Trophoblast cell (in vitro differentiated cells and primary cell): ENCODE measurements at regions not wholly inside any gene's neighbourhood (a gene's known extent, or its start where the extent isn't known, plus 50 kb on each side); places are given as distances from the start of the nearest gene placed in this dataset.

Source experiments
- DNase-seq, 2 donors: peaks; one replicate each; pipeline ENCODE4 v3.0.0-alpha.2; 2016
- H2AFZ ChIP-seq: 2 replicates; pipeline ENCODE4 v1.6.1; 2013; ENCODE audit warnings: low read length, moderate library complexity, mild to moderate bottlenecking; ENCODE audit not compliant: insufficient read depth, poor library complexity
- H2AK5ac ChIP-seq: 2 replicates; pipeline ENCODE4 v1.6.1; 2013; ENCODE audit warnings: mild to moderate bottlenecking, low read length
- H2BK120ac ChIP-seq: 2 replicates; pipeline ENCODE4 v1.6.1; 2013; ENCODE audit warnings: low read length, mild to moderate bottlenecking, moderate library complexity; ENCODE audit not compliant: insufficient read depth, poor library complexity
- H2BK12ac ChIP-seq: 2 replicates; pipeline ENCODE4 v1.6.1; 2013; ENCODE audit warnings: mild to moderate bottlenecking, low read length, moderate library complexity
- H2BK5ac ChIP-seq: 2 replicates; pipeline ENCODE4 v1.6.1; 2013; ENCODE audit warnings: low read length, low read depth, moderate library complexity, mild to moderate bottlenecking; ENCODE audit not compliant: poor library complexity
- H3K14ac ChIP-seq: 2 replicates; pipeline ENCODE4 v1.6.1; 2013; ENCODE audit warnings: mild to moderate bottlenecking, low read length
- H3K18ac ChIP-seq: 2 replicates; pipeline ENCODE4 v1.6.1; 2013; ENCODE audit warnings: mild to moderate bottlenecking, low read length
- H3K23ac ChIP-seq: 2 replicates; pipeline ENCODE4 v1.6.1; 2013; ENCODE audit warnings: low read length
- H3K27ac ChIP-seq: 2 replicates; pipeline ENCODE4 v1.5.1; 2013; ENCODE audit warnings: low read depth, mild to moderate bottlenecking, inconsistent platforms, low read length, moderate library complexity
- H3K27me3 ChIP-seq: 2 replicates; pipeline ENCODE4 v1.6.1; 2013; ENCODE audit warnings: inconsistent platforms, mild to moderate bottlenecking, low read length, moderate library complexity; ENCODE audit not compliant: insufficient read depth
- H3K36me3 ChIP-seq, 2 experiments: 1 replicate in 1 of 2; 2 replicates in 1 of 2; pipeline ENCODE4 v1.6.1; 2013; ENCODE audit warnings: low read length in 2 of 2, mild to moderate bottlenecking in 2 of 2, moderate library complexity in 1 of 2; ENCODE audit not compliant: insufficient read depth in 2 of 2, control insufficient read depth in 1 of 2
- H3K4ac ChIP-seq: 2 replicates; pipeline ENCODE4 v1.6.1; 2013; ENCODE audit warnings: low read depth, mild to moderate bottlenecking, low read length, moderate library complexity
- H3K4me1 ChIP-seq, 2 experiments: 1 replicate in 1 of 2; 2 replicates in 1 of 2; pipeline ENCODE4 v1.6.1; 2013; ENCODE audit warnings: low read length in 2 of 2, mild to moderate bottlenecking in 2 of 2, moderate library complexity in 1 of 2; ENCODE audit not compliant: insufficient read depth in 2 of 2, control insufficient read depth in 1 of 2
- H3K4me2 ChIP-seq: 2 replicates; pipeline ENCODE4 v1.6.1; 2013; ENCODE audit warnings: inconsistent platforms, mild to moderate bottlenecking, low read length, moderate library complexity
- H3K4me3 ChIP-seq: 2 replicates; pipeline ENCODE4 v1.5.1; 2013; ENCODE audit warnings: mild to moderate bottlenecking, low read depth, low read length, inconsistent platforms
- H3K79me1 ChIP-seq: one replicate; pipeline ENCODE4 v1.6.1; 2013; ENCODE audit warnings: low read length
- H3K79me2 ChIP-seq: 2 replicates; pipeline ENCODE4 v1.6.1; 2013; ENCODE audit warnings: low read length, mild to moderate bottlenecking; ENCODE audit not compliant: control insufficient read depth, insufficient read depth, poor library complexity
- H3K9ac ChIP-seq: 2 replicates; pipeline ENCODE4 v1.6.1; 2013; ENCODE audit warnings: mild to moderate bottlenecking, low read length
- H3K9me3 ChIP-seq: 2 replicates; pipeline ENCODE4 v1.6.1; 2013; ENCODE audit warnings: low read depth, mild to moderate bottlenecking, control low read depth, inconsistent platforms, low read length; ENCODE audit not compliant: insufficient read depth
- H4K12ac ChIP-seq: 2 replicates; pipeline ENCODE4 v1.6.1; 2013; ENCODE audit warnings: low read depth, mild to moderate bottlenecking, low read length, moderate library complexity
- H4K8ac ChIP-seq: 2 replicates; pipeline ENCODE4 v1.6.1; 2013; ENCODE audit warnings: low read depth, mild to moderate bottlenecking, low read length, moderate library complexity
- H4K91ac ChIP-seq: one replicate; pipeline ENCODE4 v1.6.1; 2013; ENCODE audit warnings: low read depth, mild to moderate bottlenecking, low read length, moderate library complexity
- WGBS: extraction: QIAGEN DNeasy Blood & Tissue Kit; methylation state at CpG from one replicate; pipeline ENCODE4 v1.1.7; 2013; ENCODE audit warnings: missing lambda C conversion rate; ENCODE audit not compliant: insufficient read length, insufficient coverage; ENCODE audit errors: extremely low coverage; 5-methylcytosine and 5-hydroxymethylcytosine counted together

GRCh38 chr6:133106934-133107333 lies 134.2 kb upstream of the EYA4 start:
- DNase-seq, result no peak
- H3K4ac ChIP-seq, result no peak overlapping the region
- H2AFZ ChIP-seq, result no peak overlapping the region
- no peak overlapping the region for H3K14ac ChIP-seq
- no peak overlapping the region for H3K4me3 ChIP-seq
- no peak overlapping the region for H3K4me2 ChIP-seq
- no peaks in the 10 kb centered on the region for H3K79me1 ChIP-seq
- no peak overlapping the region for H4K12ac ChIP-seq
- H3K36me3 ChIP-seq, result no peaks in the 10 kb centered on the region
- H2BK5ac ChIP-seq, result no peak overlapping the region
- H3K9ac ChIP-seq, result no peak overlapping the region
- H4K91ac ChIP-seq, result no peak overlapping the region
- H2BK120ac ChIP-seq, result no peak overlapping the region
- H3K27me3 ChIP-seq, result no peaks in the 10 kb centered on the region
- H3K9me3 ChIP-seq, result no peaks in the 10 kb centered on the region
- H3K79me2 ChIP-seq, result no peaks in the 10 kb centered on the region
- no peak overlapping the region for H3K23ac ChIP-seq
- H3K4me1 ChIP-seq, result no peaks in the 10 kb centered on the region
- H3K18ac ChIP-seq, result no peak overlapping the region
- no peak overlapping the region for H2BK12ac ChIP-seq
- H2AK5ac ChIP-seq, result no peak overlapping the region
- no CpG with 5 or more reads among the region's 2 CpGs for WGBS
- H3K27ac ChIP-seq, result no peak overlapping the region
- no peak overlapping the region for H4K8ac ChIP-seq

DNA sequence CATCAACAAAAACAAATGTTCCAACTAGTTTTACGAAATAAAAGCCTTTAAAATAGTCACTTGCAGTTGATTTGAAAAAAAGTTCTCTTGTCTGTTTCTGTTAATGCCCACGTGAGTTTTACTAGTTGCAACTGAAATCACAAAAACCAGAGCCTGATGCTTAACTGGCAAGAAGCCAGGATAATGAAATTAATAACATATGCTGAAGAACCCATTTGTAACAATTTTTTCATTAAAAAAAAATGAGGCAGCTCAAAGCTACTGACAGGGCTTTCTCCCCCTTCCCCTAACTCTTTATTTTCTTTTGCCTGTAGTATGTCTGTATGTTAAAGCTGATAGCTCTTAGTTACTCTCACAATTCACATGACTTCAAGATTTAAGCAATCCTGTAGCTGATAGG lies 132.7 kb upstream of the EYA4 start:
- H3K9ac ChIP-seq, result no peak overlapping the region
- H2BK120ac ChIP-seq, result no peak overlapping the region
- no peaks in the 10 kb centered on the region for H3K36me3 ChIP-seq
- H3K4me2 ChIP-seq, result no peak overlapping the region
- no peak for DNase-seq
- no peak overlapping the region for H3K23ac ChIP-seq
- no peaks in the 10 kb centered on the region for H3K79me1 ChIP-seq
- H4K12ac ChIP-seq, result no peak overlapping the region
- no peak overlapping the region for H2AK5ac ChIP-seq
- H4K8ac ChIP-seq, result no peak overlapping the region
- no peak overlapping the region for H3K27ac ChIP-seq
- no peaks in the 10 kb centered on the region for H3K27me3 ChIP-seq
- no peaks in the 10 kb centered on the region for H3K79me2 ChIP-seq
- no peaks in the 10 kb centered on the region for H3K4me1 ChIP-seq
- H3K18ac ChIP-seq, result no peak overlapping the region
- no peak overlapping the region for H4K91ac ChIP-seq
- no peak overlapping the region for H3K4ac ChIP-seq
- no CpG with 5 or more reads among the region's 2 CpGs for WGBS
- no peak overlapping the region for H2AFZ ChIP-seq
- H2BK12ac ChIP-seq, result no peak overlapping the region
- peaks cover 2% of the 10 kb centered on the region for H3K9me3 ChIP-seq
- no peak overlapping the region for H2BK5ac ChIP-seq
- H3K14ac ChIP-seq, result no peak overlapping the region
- H3K4me3 ChIP-seq, result no peak overlapping the region

DNA sequence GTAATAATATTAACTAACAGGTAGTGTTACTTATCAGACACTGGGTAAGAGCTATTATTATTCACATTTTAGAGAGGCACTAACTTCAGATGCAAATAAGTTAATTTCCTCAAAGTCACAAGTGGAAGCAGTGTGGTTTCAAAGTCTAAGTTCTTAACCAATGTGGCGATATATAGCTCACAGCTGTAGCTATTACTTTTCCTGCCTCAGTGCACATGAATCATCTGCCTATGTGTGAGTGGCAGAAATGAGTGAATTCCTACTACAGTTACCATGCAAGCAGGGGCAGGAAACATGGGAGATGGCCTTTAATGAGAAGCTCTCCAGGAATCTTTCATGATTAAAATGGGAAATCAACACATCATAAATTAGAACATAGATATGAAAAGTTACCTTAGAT lies 126.2 kb upstream of the EYA4 start:
- Histone ChIP-seq H3K23ac (no peak overlapping the region), H2AK5ac (no peak overlapping the region), H3K18ac (no peak overlapping the region), H3K79me2 (no peaks in the 10 kb centered on the region), H3K4ac (no peak overlapping the region), H3K27ac (no peak overlapping the region), H3K79me1 (no peaks in the 10 kb centered on the region), H2BK5ac (no peak overlapping the region), H3K4me1 (peaks cover 0 to 3% of the 10 kb centered on the region in 2 experiments), H3K4me2 (no peak overlapping the region), H4K12ac (no peak overlapping the region), H2BK120ac (no peak overlapping the region), H3K4me3 (no peak overlapping the region), H3K14ac (no peak overlapping the region), H3K9me3 (peaks cover 2% of the 10 kb centered on the region), H4K8ac (no peak overlapping the region), H3K27me3 (no peaks in the 10 kb centered on the region), H2AFZ (no peak overlapping the region), H3K36me3 (no peaks in the 10 kb centered on the region), H4K91ac (no peak overlapping the region), H3K9ac (no peak overlapping the region), H2BK12ac (no peak overlapping the region)
- no CpG with 5 or more reads among the region's 1 CpG for WGBS
- no peak for DNase-seq

DNA sequence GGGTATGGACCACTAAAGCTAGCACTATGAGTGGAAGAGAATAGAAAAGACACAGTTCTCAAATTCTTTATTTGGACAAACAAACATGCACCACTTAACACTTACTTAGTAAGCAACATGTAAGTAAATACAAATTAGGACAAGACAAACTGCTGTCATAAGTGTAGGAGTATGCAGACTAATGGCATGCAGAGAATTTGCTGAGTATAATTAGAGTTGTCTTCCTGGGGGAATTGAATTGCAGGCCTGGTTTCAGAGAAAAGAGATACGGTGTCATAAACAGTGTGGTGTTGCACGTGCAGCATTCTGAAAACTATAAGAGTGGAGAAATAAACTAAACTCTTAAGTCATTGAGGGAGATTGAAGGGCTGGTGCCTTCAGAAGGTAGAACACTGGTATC lies 125.2 kb upstream of the EYA4 start:
- Histone ChIP-seq H2BK12ac (no peak overlapping the region), H3K9ac (no peak overlapping the region), H3K14ac (no peak overlapping the region), H3K36me3 (no peaks in the 10 kb centered on the region), H3K23ac (no peak overlapping the region), H3K27ac (no peak overlapping the region), H4K8ac (no peak overlapping the region), H3K79me1 (no peaks in the 10 kb centered on the region), H3K4me3 (no peak overlapping the region), H2BK5ac (no peak overlapping the region), H3K4ac (no peak overlapping the region), H3K4me1 (peaks cover 0 to 3% of the 10 kb centered on the region in 2 experiments), H3K27me3 (no peaks in the 10 kb centered on the region), H2AK5ac (no peak overlapping the region), H4K12ac (no peak overlapping the region), H3K4me2 (no peak overlapping the region), H3K79me2 (no peaks in the 10 kb centered on the region), H3K9me3 (peaks cover 2% of the 10 kb centered on the region), H2BK120ac (no peak overlapping the region), H4K91ac (no peak overlapping the region), H2AFZ (no peak overlapping the region), H3K18ac (no peak overlapping the region)
- no CpG with 5 or more reads among the region's 2 CpGs for WGBS
- DNase-seq, result no peak
